DMS114 treated with DMSO at 0.1 percent for 48 hours (cell line): ENCODE measurements at regions not wholly inside any gene's neighbourhood (a gene's known extent, or its start where the extent isn't known, plus 50 kb on each side); places are given as distances from the start of the nearest gene placed in this dataset.

ENCODE experiments used
- DNase-seq: peaks from one replicate; lab custom pipeline; 2025; ENCODE audit not compliant: unreplicated experiment; lab: John Stamatoyannopoulos, UW

DNA sequence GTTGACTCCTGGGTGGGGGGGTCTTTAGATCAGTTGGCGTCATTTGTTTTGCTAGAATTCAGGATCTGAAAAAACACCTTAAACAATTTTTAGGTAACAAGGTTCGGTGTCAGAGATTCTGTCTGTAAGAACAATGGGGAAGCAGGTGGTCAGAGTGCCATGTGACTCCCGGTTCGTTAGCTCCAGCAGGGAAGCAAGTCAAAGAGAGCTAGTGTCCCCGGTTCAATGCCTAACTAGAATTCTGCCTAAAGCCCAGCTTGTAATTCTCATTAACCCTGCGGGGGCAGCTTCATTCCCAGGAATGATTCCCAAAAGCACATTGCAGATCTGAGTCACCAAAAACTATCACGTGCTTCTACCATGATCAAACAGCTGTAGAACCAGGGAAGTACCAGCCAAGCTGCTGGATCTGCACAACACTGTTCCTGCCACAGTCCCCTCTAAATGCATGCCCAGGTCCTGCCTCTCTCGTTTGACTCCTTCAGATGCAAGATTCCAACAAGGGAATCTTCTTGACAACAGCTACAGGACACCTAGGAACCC is 664.3 kb upstream of the CELF2 start:
- no peak for DNase-seq

DNA sequence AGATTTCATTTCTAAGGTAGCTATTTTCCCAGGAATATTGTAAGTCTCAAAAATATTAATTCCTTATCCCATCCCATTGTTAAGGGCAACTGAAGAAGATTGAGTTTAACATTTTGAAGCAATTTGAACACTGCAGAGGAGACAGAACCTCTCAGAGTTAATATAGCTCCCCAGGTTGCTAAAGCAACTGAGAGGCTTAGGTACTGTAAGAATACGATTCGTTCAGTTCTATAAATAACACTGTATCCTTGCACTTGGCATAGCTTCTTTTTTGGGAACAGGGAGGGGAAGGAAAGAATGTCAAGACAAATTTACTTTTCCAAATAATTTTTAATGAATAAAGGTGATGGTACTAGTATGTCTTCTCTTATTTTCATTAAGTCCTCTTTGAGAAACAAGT is 658.4 kb upstream of the CELF2 start:
- DNase-seq, result no peak

DNA sequence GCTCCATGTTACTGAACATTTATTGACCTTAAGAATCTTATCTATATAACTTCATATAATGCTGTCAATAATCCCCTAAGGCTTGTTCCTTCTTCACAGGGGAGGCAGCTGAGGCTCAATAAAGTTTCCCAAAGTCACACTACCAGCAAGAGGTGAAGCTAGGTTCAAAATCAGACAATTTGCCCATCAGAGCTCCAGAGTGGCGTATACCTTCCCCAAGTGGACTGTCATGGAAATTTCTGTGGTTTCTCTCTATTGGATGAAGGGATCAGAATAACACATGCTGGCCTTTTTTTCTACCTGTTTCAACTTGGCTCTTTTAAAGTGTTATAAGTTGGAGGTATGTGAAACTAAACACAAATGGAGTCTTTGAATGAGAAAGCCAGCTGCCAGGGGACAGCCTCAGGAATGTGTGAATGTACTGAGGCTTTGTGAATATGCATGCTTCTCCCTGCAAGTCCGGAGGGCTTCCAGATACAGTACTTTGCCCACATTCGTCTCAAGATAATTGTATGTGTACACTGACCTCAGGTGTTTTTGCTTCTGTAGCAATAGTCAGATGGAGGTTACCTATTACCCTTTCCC is 656.3 kb upstream of the CELF2 start:
- DNase-seq, result no peak

DNA sequence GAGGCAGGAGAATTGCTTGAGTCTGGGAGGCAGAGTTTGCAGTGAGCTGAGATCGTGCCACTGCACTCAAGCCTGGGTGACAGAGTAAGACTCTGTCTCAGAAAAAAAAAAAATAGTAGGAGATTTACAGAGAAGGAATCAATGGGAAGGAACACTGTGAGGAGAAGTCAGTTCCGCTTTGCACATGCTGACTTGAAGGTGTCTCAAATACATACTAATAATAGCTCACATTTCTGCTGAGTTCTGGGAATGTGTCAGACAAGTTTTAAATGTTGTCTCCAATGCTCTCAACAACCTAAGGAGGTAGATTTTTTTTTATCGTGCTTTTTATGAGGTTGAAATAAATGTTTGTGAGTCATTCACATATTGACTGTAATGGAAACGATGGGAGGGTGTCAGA is 654.9 kb upstream of the CELF2 start:
- no peak for DNase-seq

DNA sequence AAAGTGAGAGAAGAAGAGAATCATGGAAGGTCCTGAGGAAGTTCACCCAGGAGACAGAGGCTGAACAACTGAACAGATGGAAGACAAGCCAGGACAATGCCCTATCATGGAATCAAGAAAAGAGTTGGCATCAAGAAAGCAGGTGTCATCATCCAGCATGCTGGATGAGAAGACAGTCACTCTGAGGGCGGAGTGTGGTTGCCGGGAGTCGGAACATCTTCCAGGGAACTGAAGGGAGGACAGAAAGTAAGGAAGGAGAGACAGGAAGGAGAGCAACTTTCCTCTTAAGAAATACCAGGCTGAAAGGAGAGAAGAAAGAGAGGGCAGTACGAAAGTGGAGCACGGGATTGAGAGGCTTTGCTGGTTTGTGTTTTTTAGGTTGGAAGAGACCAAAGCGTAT is 654.5 kb upstream of the CELF2 start:
- DNase-seq, result no peak

DNA sequence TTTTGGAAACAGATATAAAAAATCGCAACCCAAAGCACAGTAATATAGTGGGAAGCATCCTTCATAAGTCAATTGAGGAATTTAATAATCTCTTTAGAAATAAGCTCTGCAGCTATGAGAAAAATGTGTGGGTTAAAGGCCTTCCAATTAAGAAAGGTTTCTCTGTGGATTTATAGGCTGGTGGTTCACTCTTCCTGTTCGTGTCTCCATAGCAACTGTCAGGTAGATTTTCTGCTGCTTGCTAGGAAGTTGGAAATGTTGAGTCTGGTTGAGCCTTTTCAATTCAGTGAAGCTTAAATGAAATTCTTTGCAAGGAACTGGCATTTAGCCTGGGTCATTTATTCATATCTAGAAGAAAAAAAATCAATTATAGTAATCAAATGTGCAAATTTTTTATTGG is 652.8 kb upstream of the CELF2 start:
- DNase-seq, result no peak

DNA sequence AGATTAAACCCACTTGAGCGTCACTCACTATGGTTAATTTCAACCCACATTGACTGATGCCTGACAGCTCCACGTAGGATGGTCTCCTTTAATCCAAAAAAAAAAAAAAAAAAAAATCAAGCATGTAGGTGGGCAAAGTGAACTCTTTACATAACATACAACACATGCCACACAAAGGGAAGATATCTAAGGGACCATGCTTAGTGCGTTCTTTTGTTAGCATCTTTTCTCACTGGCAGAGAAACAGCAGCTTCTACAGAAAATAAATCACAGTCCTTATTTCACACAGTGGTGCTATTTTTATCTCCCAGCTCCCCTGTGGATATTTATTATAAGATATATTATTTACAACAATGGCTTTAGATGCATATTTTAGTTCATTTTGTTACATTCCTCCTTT is 652.0 kb upstream of the CELF2 start:
- DNase-seq, result no peak

DNA sequence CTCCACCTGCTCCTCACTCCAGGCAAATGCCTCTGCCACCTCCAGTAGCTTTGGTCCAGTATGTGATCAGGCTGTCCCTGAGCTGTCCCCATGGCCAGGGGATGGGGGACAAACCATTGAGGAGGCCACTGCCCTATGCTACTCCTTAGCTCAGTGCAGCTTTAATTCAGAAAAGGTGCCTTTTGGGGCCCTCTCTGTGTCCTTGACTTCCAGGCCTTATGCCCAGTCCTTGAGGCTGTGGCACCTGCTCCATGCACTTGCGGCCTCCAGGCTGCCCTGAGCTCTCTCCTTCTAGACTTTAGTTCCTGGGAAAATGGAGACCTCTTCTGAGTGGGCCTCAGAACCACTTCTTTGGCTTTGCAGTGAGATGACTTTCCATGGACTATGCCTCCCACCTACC is 650.8 kb upstream of the CELF2 start:
- no peak for DNase-seq

DNA sequence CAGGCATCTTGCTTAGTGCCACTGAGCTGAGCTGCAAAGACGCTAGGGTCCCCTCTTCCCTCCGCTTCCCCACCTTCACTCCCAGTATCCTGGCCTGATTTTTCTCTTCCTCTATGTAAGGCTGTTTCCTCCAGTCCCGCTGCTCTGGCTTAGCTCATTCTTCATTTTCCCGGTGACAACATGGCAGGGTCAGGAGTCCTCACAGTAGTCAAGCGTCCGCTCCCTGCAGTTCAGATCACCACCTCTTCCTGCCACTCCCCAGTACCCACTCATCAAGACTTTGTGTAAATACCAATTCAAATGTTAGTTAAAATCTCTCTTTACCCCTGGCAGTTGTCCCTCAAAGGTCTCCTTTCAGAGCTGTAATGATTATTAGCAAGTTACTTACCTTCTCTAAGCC is 650.4 kb upstream of the CELF2 start:
- DNase-seq, result no peak

DNA sequence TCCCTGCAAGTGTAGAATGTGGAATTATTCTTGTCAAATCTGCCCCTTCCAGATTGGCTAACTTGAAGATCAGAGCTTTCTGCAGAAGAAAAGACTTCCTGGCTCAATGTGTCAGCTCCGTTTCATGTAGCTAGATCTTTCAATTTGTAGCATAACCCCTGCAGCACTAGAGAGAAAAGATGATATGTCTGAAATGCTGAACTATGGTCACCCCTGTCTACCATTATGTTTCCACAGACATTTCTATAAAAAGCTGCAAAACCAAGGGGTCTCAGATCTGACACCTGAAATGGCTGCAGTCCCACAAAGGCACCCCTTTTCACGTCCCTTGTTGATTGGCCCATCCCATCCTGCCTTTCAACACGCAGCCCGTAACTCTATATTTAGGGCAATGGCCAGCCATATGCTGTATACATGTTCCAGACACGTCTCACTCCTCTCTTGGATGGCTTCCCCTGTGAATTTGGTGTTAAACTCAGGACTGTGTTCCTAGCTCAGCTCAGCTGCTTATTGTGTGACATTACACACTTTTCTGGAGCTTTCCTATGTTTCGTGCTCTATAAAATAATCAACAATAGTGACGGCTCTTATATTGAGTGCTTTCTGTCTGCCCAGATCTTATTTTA is 648.6 kb upstream of the CELF2 start:
- DNase-seq, result no peak

DNA sequence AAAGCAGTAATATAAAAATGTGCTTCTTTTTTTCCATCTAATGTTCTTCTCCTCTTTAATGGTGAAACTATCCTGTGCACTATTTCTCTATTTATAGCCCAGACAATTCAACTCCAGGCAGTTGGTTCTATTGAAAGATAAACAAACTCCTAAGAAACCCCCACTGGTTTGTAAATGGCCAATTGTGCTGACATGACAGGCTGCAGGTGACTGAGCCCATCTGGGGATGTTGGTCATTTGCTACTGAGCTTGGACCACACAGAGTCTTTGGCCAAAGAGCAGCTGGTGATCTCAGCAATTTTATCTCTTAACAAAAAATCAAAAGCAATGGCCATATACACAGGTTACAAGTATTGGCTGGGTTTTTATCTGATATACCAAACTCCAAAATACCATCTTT is 631.8 kb upstream of the CELF2 start:
- DNase-seq, result no peak

DNA sequence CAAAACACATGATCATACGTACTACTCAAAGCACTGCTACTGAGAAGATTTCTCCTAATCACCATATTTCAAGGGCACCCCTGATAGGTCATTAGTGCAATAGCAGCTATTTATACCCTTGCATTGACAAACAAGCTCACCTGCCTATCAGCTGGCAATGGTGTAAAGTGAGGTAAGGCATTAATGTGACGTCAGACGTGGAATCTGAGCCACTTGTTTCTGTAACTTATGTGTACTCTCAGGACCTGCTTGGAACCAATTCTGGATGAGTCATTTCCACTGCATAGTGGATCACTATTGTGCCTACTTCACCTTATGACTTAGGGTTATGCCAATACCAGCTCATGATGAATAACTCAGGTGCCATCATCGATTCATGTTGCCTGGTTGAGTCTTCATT is 628.5 kb upstream of the CELF2 start:
- DNase-seq, result no peak

DNA sequence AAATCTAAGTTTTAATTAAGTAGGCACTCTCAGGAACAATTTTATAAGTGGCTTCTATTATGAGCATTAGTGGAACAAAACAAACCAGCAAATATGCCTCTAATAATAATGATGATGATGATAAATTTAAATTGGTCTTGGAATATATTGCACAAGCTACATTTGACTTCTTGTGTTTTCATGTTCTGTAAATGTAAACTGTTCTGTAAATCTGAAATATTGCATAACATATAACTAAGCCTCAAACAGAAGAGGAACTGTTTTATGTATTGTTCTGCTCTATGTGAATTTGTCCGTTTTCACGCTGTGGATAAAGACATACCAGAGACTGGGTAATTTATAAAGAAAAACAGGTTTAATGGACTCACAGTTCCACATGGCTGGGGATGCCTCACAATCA is 625.2 kb upstream of the CELF2 start:
- DNase-seq, result no peak

DNA sequence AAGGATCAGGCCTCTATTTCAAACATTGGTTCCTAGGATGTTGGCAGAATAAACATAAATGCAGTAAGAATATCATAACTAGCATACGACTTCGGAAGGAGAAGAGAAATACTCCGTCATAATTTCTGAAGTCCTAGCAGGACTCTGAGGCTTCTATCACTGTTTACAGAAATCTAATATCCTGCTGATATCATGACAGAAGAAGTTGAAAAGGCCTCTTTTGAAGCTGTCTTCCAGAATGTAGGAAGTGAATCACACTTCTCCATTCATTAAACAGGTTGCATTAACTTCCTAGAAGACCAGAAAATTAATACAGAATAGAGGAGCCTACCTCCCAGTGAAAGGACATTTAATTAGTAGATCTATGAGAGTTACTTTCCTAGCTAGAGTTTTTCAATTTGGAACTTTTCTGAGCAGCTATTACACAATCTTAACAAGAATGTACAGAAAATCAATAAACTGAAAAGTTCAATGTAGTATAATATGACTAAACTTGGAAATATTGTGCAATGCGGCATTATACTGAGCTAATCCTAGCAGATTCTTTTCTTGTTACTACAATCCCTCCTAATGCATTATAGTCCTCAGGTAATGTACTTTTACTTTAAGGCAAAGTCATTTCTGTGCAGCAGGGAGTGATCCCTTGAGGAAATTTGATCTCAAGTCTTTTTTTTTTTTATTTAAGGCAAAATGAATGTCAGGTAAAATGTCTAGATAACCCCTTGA is 622.6 kb upstream of the CELF2 start:
- no peak for DNase-seq

DNA sequence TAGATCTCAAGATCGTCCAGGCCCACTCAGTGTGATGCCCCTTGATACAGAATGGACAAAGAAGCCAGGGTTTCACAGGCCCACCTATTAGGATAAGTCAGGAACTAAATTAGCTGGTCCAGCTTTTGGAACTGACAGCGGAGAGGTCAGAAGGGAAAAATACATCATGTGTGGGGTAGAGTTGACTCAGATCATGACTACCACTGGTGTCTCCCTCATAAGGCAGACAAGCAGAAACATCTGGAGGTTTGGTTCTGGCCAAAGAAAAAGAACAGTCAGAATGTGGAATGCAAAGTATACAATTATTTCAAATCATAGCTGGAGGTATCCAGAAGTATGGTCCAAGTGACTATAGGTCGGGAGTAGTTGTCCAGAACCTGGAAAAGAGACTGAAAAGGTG is 621.1 kb upstream of the CELF2 start:
- DNase-seq, result no peak

DNA sequence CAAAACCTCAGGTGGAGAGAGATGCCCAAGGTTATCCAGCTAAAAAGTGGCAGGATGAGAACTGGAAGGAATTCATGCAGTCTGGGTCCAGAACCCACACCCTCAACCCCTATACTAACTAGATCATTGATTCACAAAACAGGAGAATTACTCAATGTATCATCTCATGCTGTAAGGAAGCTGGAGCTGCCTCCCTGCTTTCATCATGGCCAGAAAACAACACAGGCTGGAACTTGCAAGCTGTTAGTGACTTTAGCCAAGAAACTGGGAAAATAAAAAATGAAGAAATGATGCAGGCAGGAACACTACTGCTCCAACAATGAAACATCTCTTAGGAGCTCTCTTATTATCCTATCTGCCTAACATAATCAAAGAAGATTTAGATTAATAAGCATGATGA is 619.8 kb upstream of the CELF2 start:
- no peak for DNase-seq

DNA sequence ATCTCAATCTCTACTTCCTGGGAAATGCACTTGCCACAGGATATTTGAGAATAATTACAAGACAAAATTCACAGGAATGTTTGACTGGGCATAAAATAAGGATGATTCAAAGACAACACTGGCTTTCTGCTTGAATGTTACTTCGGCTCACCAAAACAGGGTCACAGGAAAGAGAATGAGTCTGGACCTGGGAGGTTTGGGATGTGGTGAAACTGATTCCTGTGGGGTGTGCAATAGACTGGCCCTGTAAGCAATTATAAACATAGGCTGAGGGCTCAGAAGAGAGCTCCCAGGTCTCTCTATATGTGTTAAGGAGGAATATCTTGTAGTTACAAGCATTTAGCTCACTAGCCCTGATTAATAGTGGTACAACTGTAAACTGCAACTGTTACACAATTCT is 613.9 kb upstream of the CELF2 start:
- no peak for DNase-seq

DNA sequence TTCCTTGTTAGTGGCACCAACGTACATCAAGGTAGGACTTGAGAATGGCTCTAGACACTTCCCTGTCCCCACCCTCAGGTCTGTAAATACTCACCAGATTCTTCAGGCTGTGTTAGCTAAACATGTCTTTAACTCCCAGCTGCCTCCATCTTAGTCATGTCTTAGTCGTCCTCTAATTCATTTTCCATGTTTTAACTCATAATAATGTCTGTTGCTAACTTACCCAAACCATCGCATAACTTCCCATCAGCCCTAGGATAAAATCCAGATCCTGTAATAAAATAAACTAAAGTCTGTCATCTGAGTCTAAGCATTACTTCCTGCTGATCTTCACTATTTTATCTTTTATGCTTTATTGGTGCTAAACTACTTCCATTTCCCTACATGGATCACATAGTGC is 600.0 kb upstream of the CELF2 start:
- DNase-seq, result no peak

DNA sequence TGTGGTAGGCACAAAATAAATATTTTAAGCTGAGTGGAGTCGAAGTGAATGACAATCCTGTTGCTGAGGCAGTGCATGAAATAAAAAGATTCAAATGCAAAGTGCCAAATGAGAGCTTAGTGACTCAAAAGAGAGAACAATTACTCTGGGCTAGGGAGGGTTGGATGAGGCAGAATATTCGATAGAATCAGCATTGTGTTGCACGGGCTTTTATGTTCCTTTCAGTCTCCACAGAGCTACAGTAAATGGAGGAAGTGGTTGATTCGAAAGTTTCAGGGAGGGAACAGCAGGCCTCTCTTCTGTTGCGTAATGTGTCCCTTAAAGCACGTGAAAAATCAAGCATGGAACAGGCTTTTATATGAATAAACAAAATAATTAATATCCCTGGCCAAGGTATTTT is 599.3 kb upstream of the CELF2 start:
- DNase-seq, result no peak

DNA sequence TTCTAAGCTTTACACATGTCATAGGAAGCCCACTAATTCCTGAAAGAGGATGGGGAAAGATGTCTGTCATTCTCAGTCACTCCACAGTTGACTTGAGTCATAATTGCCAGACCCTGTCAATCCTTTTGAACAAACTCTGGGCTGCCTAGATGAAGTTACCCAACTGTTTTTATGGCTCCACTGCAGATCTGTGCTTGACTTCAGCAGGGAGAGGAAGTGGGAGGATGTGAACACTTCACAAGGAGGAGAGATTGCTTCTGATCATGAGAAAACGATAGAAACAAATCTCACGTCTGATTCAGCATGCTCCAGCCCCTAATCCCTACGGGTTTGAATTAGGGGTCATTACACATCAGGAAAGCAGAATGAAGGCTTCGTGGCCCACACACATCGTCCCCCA is 596.6 kb upstream of the CELF2 start:
- no peak for DNase-seq

DNA sequence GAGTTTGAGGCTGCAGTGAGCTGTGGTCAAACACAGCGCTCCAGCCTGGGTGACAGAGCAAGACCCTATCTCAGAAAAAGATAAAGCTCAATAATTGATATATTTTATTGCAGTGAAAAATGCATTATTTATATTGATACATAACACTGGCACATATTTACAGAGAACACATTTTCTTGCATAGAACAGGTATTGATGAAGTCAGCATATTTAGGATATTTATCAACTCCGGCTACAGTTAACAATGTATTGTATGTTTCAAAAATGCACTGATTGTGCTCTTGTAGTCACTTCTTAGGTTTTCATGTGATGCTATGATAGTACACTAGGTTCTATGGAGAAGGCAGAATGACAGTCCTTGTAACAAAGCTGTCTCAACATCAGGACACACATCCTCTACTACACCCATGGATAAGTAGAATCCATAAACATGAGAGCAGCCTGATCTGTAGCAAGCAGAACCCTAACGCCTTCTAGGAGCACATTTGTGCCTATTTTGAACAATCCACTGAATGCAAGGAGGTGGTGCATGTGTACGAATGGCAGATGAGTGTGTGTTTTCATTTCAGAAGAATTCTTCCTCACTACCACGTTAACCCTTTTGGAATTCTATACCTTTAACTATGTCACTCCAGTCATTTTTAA is 586.1 kb upstream of the CELF2 start:
- no peak for DNase-seq
